Effector CD8-positive, alpha-beta T cell (primary cell): ENCODE measurements at regions not wholly inside any gene's neighbourhood (a gene's known extent, or its start where the extent isn't known, plus 50 kb on each side); places are given as distances from the start of the nearest gene placed in this dataset.
"Not testable (repeated sequence)": the region's sequence is repeated elsewhere in the genome, so short reads cannot be mapped to it uniquely, and the experiment has no call there.

Experiments used
- DNase-seq: peaks from one replicate; lab custom pipeline; 2025; lab: John Stamatoyannopoulos, UW

- DNase-seq = no peak
Measured at GRCh38 chr3:194880940-194881925, 195.6 kb downstream of the FAM43A start.

- no peak for DNase-seq
Measured at GRCh38 chr3:194884649-194885315, 199.1 kb downstream of the FAM43A start.

- no peak for DNase-seq
Measured at GRCh38 chr3:194885766-194886165, 200.1 kb downstream of the FAM43A start.

GRCh38 chr3:194886836-194887235 is 201.2 kb downstream of the FAM43A start:
- DNase-seq = no peak

DNA sequence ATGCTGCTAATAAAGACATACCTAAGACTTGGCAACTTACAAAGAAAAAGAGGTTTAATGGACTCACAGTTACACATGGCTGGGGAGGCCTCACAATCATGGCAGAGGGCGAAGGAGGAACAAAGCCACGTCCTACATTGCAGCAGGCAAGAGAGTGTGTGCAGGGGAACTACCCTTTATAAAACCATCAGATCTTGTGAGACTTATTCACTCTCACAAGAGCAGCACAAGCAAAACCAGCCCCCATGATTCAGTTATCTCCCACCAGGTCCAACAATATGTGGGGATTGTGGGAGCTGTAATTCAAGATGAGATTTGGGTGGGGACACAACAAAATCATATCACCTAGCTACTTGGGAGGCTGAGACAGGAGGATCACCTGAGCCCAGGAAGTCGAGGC is 202.4 kb downstream of the FAM43A start:
- not testable (repeated sequence) for DNase-seq

- DNase-seq = no peak
Measured at GRCh38 chr3:194888916-194889315, 203.2 kb downstream of the FAM43A start.

DNA sequence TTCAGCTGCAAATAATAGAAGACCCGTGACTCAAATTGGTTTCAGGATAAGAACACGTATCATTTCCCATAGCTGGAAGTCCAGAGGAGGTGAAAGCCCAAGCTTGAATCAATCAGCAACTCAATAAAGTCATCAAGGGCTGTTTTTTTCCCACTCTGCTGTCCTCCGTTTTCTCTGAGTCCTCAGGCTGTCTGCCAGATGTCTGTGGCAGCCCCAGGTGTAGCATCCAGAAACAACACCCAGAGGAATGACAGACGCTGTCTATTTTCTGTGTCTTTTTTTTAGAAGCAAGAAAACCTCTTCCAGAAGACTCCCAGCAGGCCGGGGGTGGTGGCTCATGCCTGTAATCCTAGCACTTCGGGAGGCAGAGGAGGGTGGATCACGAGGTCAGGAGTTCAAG is 204.4 kb downstream of the FAM43A start:
- no peak for DNase-seq

DNA sequence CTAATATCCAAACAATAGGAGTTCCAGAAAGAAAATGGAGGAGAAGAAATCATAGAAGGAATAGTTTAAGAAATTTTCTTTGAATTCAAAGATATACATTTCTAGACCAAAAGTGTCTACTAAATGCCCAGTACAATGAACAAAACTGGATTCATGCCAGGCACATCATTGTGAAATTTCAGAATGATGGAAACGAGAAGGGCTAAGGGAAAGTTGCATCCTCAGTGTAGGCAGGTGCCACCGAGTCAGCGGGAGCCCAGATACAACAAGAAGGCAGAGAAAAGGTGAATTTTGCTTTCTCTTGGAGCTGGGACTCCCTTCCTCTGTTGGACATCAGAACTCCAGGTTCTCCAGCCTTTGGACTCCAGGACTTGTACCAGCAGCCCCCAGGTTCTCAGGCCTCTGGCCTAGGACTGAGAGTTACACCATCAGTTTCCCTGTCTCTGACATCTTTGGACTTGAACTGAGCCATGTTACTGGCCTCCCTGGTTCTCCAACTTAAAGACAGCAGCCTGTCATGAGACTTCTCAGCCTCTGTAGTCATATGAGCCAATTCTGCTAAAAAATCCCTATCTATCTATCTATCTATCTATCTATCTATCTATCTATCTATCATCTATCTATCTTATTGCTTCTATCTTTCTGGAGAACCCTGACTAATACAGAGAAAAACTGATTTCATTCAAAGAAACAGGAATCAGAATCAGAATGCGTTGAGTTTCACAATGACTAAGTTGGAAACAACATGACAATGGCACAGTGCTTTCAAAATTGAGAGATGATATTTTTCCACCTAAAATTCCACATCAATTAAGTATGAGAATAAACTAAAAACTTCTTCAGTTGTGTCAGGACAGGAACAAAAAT is 207.7 kb downstream of the FAM43A start:
- DNase-seq = no peak

- no peak for DNase-seq
Measured at GRCh38 chr3:194894538-194894937, 208.9 kb downstream of the FAM43A start.

DNA sequence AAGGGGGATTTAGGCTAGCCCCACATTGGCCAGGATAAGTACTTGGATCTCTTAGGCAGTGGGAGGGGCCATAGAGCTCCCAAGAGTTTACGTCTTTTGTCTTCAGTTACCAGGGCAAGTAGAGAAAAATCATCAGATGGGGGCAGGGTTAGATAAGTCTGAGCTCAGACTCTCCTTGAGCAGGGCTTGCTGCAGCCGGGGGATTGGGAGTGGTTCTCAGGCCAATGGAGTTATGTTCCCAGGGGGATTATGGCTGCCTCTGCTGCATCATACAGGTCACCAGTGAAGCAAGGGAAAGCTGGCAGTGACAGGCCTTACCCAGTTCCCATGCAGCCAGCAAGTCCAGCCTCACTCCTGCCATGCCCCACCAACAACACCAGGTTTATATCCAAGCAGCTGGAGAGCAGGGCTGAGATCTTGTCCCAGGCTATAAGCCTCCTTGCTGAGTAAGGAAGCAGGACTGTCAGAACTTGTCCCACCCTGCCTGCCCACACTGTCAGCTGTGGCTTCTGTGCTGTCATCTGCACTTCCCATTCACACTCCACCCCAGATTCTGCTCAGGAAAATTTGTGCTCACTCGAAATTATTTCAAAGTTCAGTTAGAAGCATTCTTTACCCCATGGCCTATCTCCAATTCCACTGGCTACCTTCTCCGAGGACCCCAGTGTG is 215.3 kb downstream of the FAM43A start:
- no peak for DNase-seq

DNA sequence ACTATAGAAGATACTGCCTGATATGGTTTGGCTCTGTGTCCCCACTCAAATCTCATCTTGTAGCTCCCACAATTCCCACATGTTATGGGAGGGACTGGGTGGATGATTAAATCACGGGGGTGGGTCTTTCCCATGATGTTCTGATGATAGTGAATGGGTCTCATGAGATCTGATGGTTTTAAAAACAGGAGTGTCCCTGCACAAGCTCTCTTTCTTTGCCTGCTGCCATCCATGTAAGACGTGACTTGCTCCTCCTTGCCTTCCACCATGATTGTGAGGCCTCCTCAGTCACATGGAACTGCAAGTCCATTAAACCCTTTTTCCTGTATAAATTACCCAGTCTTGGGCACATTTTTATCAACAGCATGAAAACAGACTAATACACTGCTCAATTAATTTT is 217.8 kb downstream of the FAM43A start:
- not testable (repeated sequence) for DNase-seq

GRCh38 chr3:194904999-194905398 is 219.3 kb downstream of the FAM43A start:
- not testable (repeated sequence) for DNase-seq

DNA sequence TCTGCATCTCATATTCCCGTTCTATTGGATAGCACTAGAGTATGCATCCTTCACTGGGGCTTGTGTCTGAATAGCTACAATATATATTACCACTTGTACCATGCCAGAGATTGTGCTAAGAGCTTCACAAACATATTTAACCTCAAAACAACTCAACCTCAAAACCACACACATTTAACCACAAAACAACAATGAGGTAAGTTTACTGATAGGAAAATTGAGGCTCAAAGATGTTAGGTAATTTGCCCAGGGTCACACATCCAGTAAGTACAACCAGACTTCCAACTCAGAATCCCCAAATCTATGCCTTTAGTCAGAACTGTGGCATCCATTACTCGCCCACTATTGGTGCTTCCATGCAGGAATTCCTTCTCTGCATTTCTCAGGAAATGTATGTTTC is 220.0 kb downstream of the FAM43A start:
- DNase-seq = no peak

GRCh38 chr3:194906229-194906629 is 220.5 kb downstream of the FAM43A start:
- DNase-seq = no peak

GRCh38 chr3:194906970-194907629 is 221.4 kb downstream of the FAM43A start:
- DNase-seq = no peak

- no peak for DNase-seq
Measured at GRCh38 chr3:194907811-194908210, 222.1 kb downstream of the FAM43A start.

GRCh38 chr3:194908496-194908895 is 222.8 kb downstream of the FAM43A start:
- DNase-seq = no peak

DNA sequence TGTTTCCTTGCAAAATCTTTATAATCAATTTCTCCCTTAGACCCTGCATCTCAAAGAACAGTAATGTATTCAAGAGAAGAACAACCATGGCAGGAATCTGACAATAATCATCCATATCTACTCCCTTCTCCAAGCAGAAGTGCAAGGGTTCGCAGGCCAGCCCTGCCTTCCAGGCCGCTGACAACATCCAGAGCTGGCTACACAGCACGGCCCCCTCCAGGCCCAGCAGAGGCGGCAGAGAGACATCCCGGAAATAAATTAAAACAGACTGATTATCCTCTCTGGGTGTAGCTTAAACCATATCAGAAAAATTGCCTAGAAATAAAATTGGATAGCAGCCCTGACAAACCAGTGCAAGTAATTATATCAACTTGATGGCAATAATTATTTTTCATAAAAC is 223.3 kb downstream of the FAM43A start:
- no peak for DNase-seq

- DNase-seq = no peak
Measured at GRCh38 chr3:194910414-194910984, 224.8 kb downstream of the FAM43A start.

DNA sequence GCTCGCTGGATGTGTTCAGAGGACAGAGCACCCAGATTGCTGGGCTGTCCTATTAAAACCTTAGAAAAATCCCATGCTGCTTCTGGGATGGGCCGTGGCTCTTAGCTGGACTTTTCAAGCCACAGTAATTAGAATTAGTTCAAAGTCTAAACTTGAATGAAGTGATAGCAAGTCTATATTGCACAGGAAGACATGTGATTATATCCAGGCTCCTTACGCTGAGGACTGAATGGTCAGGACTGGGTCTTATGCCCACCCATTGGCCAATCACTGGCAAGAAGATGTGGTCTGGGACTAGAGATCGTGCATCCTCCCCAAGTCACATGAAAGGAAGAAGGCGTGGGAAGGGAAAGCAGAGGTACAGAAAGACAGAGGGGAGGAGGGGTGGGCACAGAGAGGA is 227.6 kb downstream of the FAM43A start:
- no peak for DNase-seq

DNA sequence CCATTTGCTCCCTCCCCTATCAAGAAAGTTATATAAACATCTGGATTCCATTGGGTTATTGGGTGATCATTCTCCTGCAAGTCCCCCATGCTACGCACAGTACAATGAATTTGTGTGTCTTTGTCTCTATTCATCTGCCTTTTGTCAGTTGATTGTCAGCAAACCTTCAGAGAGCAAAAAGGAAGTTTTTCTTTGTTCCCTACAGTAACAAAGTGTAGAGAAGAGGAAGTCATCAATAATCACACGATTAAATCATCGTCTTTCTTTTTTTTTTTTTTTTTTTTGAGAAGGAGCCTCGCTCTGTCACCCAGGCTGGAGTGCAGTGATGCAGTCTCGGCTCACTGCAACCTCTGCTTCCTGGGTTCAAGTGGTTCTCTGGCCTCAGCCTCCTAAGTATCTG is 239.2 kb downstream of the FAM43A start:
- not testable (repeated sequence) for DNase-seq
